ENCODE measurements at regions not wholly inside any gene's neighbourhood (a gene's known extent, or its start where the extent isn't known, plus 50 kb on each side); places are given as distances from the start of the nearest gene placed in this dataset.

DNA sequence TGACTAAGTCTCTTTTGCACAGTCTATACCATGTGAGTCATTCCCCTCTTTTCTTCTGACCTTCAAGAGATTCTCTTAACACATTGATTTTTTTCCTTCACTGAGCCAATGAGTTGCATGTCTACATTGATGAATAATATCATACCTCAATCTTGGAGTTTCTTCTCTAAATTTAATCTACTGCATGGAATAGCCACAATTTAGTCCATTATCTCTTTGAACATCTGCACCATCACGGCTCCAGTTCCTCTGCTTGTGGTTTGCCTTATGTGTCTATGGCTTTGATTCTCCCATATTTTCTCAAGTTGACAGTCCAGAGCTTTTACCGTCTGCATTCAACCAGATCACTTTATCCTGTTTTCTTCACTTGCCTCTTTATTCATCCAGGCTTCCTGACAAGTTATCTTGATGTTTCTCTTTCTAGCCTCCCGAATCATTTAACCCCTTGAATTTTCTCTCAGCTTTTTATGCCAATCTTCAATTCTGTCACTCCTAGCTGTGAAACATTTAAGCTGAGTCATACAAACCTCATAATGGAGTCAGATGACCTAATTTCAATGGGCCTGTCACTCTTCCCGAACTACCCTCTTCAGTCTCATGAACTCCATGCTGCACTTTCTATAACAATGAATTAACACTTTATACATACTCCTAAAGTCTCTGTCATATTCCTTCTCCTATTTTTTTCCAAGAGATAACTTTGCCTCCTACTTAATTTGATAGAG is 222.3 kb downstream of the CPE start:
- Histone ChIP-seq H3K9me3 (no peaks in the 10 kb centered on the region), H3K27me3 (no peaks in the 10 kb centered on the region), H3K4me3 (no peak overlapping the region), H3K27ac (replicated peaks in 1 of 4) (no peak overlapping the region), H3K36me3 (no peaks in the 10 kb centered on the region), H3K4me1 (peaks cover 0 to 24% (median 21%) of the 10 kb centered on the region in 4 donors)
- TF ChIP-seq, protein P1, sequence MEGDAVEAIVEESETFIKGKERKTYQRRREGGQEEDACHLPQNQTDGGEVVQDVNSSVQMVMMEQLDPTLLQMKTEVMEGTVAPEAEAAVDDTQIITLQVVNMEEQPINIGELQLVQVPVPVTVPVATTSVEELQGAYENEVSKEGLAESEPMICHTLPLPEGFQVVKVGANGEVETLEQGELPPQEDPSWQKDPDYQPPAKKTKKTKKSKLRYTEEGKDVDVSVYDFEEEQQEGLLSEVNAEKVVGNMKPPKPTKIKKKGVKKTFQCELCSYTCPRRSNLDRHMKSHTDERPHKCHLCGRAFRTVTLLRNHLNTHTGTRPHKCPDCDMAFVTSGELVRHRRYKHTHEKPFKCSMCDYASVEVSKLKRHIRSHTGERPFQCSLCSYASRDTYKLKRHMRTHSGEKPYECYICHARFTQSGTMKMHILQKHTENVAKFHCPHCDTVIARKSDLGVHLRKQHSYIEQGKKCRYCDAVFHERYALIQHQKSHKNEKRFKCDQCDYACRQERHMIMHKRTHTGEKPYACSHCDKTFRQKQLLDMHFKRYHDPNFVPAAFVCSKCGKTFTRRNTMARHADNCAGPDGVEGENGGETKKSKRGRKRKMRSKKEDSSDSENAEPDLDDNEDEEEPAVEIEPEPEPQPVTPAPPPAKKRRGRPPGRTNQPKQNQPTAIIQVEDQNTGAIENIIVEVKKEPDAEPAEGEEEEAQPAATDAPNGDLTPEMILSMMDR (IDR thresholded peaks at IDR 0.05): no peak
- TF ChIP-seq POLR2AphosphoS5 (IDR thresholded peaks at IDR 0.05) (no peak), POLR2A (IDR thresholded peaks at IDR 0.05; ENCODE audit: low read depth) (no peak), EP300 (IDR thresholded peaks at IDR 0.05) (no peak)
- DNase-seq (ENCODE audit: extremely low spot score): no peak
- intact Hi-C loops (cut with DNase I): no loop called here
- 69% methylated on average over 4 of the region's 4 CpGs for WGBS

DNA sequence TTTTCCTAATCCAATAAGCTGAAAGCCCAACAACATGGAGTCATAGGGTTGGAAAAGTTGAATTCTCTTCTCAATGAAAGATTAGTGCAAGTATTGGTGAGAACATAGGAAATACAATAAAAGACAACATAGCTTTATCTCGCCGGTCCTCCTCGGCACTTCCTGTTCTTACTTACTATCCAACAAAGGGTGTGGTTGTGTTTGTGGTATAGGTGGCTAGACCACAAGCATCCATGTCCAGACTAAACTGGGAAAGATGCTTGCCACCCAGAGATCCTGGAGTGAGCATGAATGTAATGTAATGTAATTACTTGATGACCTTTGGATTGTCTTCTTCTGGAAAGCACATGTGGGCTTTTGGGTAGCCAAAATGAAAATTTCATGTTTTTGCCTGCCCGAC is 223.8 kb downstream of the CPE start:
- peaks cover 0 to 30% (median 22%) of the 10 kb centered on the region in 4 donors for H3K4me1 ChIP-seq
- no peak for TF ChIP-seq EP300 (IDR thresholded peaks at IDR 0.05)
- no peak for TF ChIP-seq POLR2A (IDR thresholded peaks at IDR 0.05; ENCODE audit: low read depth)
- no peak for TF ChIP-seq POLR2AphosphoS5 (IDR thresholded peaks at IDR 0.05)
- TF ChIP-seq, protein P1 (IDR thresholded peaks at IDR 0.05): no peak
- no peaks in the 10 kb centered on the region for H3K27me3 ChIP-seq
- no peak for DNase-seq (ENCODE audit: extremely low spot score)
- H3K27ac ChIP-seq (replicated peaks in 1 of 4): no peak overlapping the region
- intact Hi-C loops (cut with DNase I): no loop called here
- no peaks in the 10 kb centered on the region for H3K36me3 ChIP-seq
- no peak overlapping the region for H3K4me3 ChIP-seq
- 80% methylated on average over 4 of the region's 4 CpGs for WGBS
- no peaks in the 10 kb centered on the region for H3K9me3 ChIP-seq

DNA sequence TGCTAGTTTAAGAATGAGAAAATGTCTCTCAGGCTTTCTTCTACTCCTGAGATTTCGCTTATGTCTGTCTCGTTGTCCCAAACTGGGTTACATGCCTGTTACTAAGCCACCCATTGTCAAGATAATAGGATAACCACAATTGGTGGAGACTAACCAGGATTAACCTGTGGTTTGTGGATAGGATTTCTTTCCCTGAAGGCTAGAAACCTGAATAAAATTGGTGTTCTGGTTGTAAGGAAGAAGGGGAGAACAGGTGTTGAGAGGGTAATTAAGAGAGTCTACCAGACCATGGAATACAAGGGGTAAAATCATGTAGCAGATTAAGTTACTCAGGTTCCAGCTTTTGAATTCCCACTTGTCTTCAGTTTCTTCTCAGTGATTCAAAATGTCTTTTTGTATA is 225.4 kb downstream of the CPE start:
- DNase-seq (ENCODE audit: extremely low spot score): no peak
- Histone ChIP-seq H3K36me3 (no peaks in the 10 kb centered on the region), H3K9me3 (no peaks in the 10 kb centered on the region), H3K4me1 (peaks cover 0 to 32% (median 28%) of the 10 kb centered on the region in 4 donors), H3K4me3 (no peak overlapping the region), H3K27me3 (no peaks in the 10 kb centered on the region), H3K27ac (replicated peaks in 1 of 4) (peak overlapping the region in 1 of 4 donors; percentile 41)
- WGBS: 59% methylated on average over 2 of the region's 2 CpGs
- intact Hi-C loops (cut with DNase I): no loop called here
- TF ChIP-seq POLR2A (IDR thresholded peaks at IDR 0.05; ENCODE audit: low read depth) (no peak), POLR2AphosphoS5 (IDR thresholded peaks at IDR 0.05) (no peak), EP300 (IDR thresholded peaks at IDR 0.05) (no peak)
- TF ChIP-seq, protein P1 (IDR thresholded peaks at IDR 0.05): no peak

DNA sequence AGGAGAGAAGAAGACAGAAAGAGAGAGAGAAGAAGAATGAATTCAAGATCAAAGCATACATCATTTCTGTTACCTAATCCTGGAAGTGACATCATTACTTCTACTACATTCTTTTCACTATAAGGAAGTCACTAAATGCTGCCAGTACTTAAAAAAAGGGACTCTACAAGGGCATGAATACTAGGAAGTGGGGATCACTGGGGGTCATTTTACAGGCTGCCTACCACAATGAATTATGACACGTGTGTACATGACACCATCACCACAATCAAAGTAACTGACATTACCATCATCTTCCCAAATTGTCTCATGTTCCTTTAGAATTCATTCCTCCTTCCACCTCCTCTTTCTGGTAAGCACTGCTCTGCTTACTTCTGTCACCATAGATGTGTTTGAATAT is 227.0 kb downstream of the CPE start:
- no peak for DNase-seq (ENCODE audit: extremely low spot score)
- no peaks in the 10 kb centered on the region for H3K36me3 ChIP-seq
- no peak overlapping the region for H3K27ac ChIP-seq (replicated peaks in 1 of 4)
- TF ChIP-seq POLR2A (IDR thresholded peaks at IDR 0.05; ENCODE audit: low read depth) (no peak), EP300 (IDR thresholded peaks at IDR 0.05) (no peak), POLR2AphosphoS5 (IDR thresholded peaks at IDR 0.05) (no peak)
- TF ChIP-seq, protein P1 (IDR thresholded peaks at IDR 0.05): no peak
- no peaks in the 10 kb centered on the region for H3K27me3 ChIP-seq
- no peak overlapping the region for H3K4me3 ChIP-seq
- H3K9me3 ChIP-seq: no peaks in the 10 kb centered on the region
- WGBS: 77% methylated on average over 1 of the region's 1 CpG
- intact Hi-C loops (cut with DNase I): no loop called here
- H3K4me1 ChIP-seq: peaks cover 0 to 44% (median 41%) of the 10 kb centered on the region in 4 donors
